BLaER1 (cell line): ENCODE measurements at regions not wholly inside any gene's neighbourhood (a gene's known extent, or its start where the extent isn't known, plus 50 kb on each side); places are given as distances from the start of the nearest gene placed in this dataset.

Source experiments
- H3K27ac ChIP-seq: shearing (Covaris generic); formaldehyde crosslinking; 2 replicates; pipeline ENCODE4 v1.8.1; 2022
- H3K27me3 ChIP-seq: shearing (Covaris generic); formaldehyde crosslinking; 2 replicates; pipeline ENCODE4 v1.8.1; 2022
- H3K36me3 ChIP-seq: shearing (Covaris generic); formaldehyde crosslinking; 2 replicates; pipeline ENCODE4 v1.8.1; 2022
- H3K4me1 ChIP-seq: shearing (Covaris generic); formaldehyde crosslinking; 2 replicates; pipeline ENCODE4 v1.8.1; 2022
- H3K4me2 ChIP-seq: shearing (Covaris generic); formaldehyde crosslinking; 2 replicates; pipeline ENCODE4 v1.8.1; 2022
- H3K4me3 ChIP-seq: shearing (Covaris generic); formaldehyde crosslinking; 2 replicates; pipeline ENCODE4 v1.8.1; 2022
- H3K9ac ChIP-seq: shearing (Covaris generic); formaldehyde crosslinking; 2 replicates; pipeline ENCODE4 v1.8.1; 2022
- H3K9me3 ChIP-seq: shearing (Covaris generic); formaldehyde crosslinking; 2 replicates; pipeline ENCODE4 v1.8.1; 2022
- H4K20me1 ChIP-seq: shearing (Covaris generic); formaldehyde crosslinking; 2 replicates; pipeline ENCODE4 v1.8.1; 2022
- Cebpa-rat ChIP-seq: shearing (Covaris generic); IDR thresholded peaks from 2 replicates; pipeline ENCODE4 v1.8.1; 2022

DNA sequence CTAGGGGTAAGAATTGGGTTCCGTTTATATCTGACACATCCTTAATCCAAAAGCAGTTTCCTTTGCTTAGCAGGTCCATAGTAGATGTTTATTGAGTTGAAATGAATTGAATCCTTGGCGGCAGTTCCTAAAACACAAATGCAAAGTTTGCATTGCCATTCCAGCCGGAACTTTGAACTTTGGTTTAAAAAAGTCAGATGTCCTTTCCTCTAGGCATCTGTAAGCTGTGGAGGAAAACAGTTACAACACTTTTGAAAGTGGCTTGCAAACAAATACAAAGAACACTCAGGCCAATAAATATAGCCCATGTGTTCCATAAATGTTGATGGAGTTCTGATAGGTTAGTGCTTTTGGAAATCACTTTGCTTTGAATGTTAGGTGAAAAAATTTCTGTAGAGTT, 374.7 kb upstream of the RARB start:
- TF ChIP-seq Cebpa-rat, result no peak
- no peaks in the 10 kb centered on the region for H3K9me3 ChIP-seq
- no peak overlapping the region for H3K9ac ChIP-seq
- no peaks in the 10 kb centered on the region for H3K36me3 ChIP-seq
- no peaks in the 10 kb centered on the region for H3K4me1 ChIP-seq
- no peak overlapping the region for H3K27ac ChIP-seq
- no peaks in the 10 kb centered on the region for H4K20me1 ChIP-seq
- H3K4me2 ChIP-seq, result no peak overlapping the region
- H3K27me3 ChIP-seq, result no peaks in the 10 kb centered on the region
- no peak overlapping the region for H3K4me3 ChIP-seq

DNA sequence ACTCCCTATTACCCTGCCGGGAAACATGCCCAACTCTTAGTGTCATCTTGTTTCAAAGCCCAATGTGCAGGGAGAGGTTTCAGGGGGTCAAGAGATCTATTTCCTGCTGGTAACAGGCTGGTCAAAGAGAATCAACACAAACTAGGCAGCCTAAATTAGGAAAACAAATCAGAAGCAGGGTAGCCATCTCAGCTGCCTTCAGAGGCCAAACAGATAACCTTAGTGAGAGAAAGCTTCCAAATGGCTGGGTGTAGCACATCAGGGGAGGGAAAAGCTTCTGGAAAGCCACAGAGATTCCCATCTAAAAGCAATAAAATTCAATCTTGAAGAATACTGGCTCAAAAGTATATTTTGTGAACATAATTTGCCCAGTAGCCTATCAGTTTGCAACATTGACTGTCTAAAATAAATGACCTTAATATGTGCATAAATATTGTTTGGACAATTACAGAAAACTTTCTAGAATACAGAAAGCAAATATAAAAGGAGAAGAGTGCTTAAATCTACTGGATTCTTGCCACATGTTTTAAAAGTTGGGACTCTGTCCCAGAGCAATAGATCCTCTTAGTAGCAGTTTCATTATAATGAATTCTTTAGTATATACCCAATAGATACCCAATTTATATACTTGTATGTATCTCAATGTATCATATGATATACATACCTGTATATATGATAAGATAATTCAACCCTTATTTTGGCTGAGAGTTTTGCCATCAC, 371.9 kb upstream of the RARB start:
- no peak overlapping the region for H3K27ac ChIP-seq
- no peaks in the 10 kb centered on the region for H3K36me3 ChIP-seq
- no peak overlapping the region for H3K4me2 ChIP-seq
- H3K9ac ChIP-seq, result no peak overlapping the region
- H4K20me1 ChIP-seq, result no peaks in the 10 kb centered on the region
- H3K9me3 ChIP-seq, result no peaks in the 10 kb centered on the region
- no peak for TF ChIP-seq Cebpa-rat
- no peak overlapping the region for H3K4me3 ChIP-seq
- H3K27me3 ChIP-seq, result no peaks in the 10 kb centered on the region
- H3K4me1 ChIP-seq, result no peaks in the 10 kb centered on the region

DNA sequence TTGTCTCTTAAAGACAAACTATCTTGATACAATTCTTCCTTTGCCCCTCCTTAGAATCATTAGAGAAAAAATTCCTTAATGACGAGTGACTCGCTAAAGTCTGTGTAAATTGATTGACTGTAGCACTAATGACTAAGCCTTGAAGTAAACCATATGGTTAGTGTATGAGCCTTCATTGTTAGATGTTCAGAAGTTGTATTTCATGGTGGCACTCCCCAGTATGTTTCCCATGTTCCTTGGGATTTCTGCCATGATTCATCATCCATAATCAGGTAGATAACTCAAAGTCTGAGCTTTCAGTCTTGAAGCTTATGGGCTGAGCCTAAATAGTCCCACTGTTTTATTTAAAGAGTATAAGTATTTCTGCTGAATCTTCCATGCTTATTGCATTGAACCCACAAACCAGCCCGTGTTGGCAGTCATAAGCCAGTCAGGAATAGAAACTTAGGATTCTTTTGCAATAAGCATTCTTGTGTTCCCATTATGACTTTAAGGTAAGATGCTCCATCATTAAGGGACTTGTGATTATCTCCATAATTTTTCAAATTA, 371.2 kb upstream of the RARB start:
- H4K20me1 ChIP-seq, result no peaks in the 10 kb centered on the region
- no peaks in the 10 kb centered on the region for H3K9me3 ChIP-seq
- no peak overlapping the region for H3K4me3 ChIP-seq
- no peak overlapping the region for H3K9ac ChIP-seq
- H3K36me3 ChIP-seq, result no peaks in the 10 kb centered on the region
- H3K27me3 ChIP-seq, result no peaks in the 10 kb centered on the region
- H3K4me1 ChIP-seq, result no peaks in the 10 kb centered on the region
- H3K27ac ChIP-seq, result no peak overlapping the region
- TF ChIP-seq Cebpa-rat, result no peak
- H3K4me2 ChIP-seq, result no peak overlapping the region

GRCh38 chr3:25057379-25057778, 370.7 kb upstream of the RARB start:
- H3K36me3 ChIP-seq, result no peaks in the 10 kb centered on the region
- TF ChIP-seq Cebpa-rat, result no peak
- H3K27me3 ChIP-seq, result no peaks in the 10 kb centered on the region
- no peaks in the 10 kb centered on the region for H4K20me1 ChIP-seq
- H3K27ac ChIP-seq, result no peak overlapping the region
- H3K9me3 ChIP-seq, result no peaks in the 10 kb centered on the region
- H3K4me3 ChIP-seq, result no peak overlapping the region
- no peaks in the 10 kb centered on the region for H3K4me1 ChIP-seq
- H3K9ac ChIP-seq, result no peak overlapping the region
- H3K4me2 ChIP-seq, result no peak overlapping the region

GRCh38 chr3:25064681-25065080, 363.4 kb upstream of the RARB start:
- Histone ChIP-seq H3K36me3 (no peaks in the 10 kb centered on the region), H3K9me3 (no peaks in the 10 kb centered on the region), H3K4me1 (no peaks in the 10 kb centered on the region), H3K9ac (no peak overlapping the region), H3K27me3 (no peaks in the 10 kb centered on the region), H3K27ac (no peak overlapping the region), H4K20me1 (no peaks in the 10 kb centered on the region), H3K4me2 (no peak overlapping the region), H3K4me3 (no peak overlapping the region)
- no peak for TF ChIP-seq Cebpa-rat

DNA sequence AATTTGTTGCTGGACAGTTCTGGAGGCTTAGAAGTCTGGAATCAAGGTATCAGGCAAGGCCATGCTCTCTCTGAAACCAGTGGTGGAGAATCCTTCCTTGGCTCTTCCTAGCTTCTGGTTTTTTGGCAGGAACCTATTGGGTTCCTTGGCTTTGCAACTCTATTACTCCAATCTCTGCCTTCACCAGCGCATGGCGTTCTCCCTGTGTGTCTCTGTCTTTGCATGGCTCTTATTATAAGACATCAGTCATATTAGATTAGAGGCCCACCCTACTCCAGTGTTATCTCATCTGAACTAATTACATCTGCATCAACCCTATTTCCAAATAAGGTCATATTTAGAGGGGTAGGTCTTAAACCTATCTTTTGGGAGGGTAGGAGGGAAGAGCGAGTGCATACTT, 358.1 kb upstream of the RARB start:
- no peak overlapping the region for H3K27ac ChIP-seq
- no peaks in the 10 kb centered on the region for H4K20me1 ChIP-seq
- H3K9me3 ChIP-seq, result no peaks in the 10 kb centered on the region
- H3K36me3 ChIP-seq, result no peaks in the 10 kb centered on the region
- no peaks in the 10 kb centered on the region for H3K27me3 ChIP-seq
- H3K4me1 ChIP-seq, result no peaks in the 10 kb centered on the region
- no peak overlapping the region for H3K9ac ChIP-seq
- no peak overlapping the region for H3K4me2 ChIP-seq
- no peak for TF ChIP-seq Cebpa-rat
- no peak overlapping the region for H3K4me3 ChIP-seq

DNA sequence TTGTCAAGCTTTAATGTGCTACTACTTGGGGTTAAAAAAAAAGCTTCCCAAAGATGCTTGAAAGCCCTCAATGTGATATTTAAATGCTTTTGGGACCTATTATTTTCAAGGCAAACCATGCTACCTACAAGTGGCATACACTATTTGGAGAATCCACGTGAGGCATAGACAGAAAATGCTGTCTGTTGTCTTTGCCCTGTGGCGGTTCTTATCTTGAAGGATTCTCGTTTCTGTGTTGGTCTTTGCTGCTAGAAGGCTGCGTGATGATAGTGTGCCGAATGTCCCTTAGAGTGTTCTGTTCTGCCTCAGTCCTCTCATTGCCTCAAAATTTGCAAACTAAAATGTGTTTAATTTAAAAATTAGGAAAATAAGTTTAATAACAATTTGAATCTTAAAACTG, 356.2 kb upstream of the RARB start:
- Histone ChIP-seq H3K4me2 (no peak overlapping the region), H3K27ac (no peak overlapping the region), H3K36me3 (no peaks in the 10 kb centered on the region), H3K9me3 (no peaks in the 10 kb centered on the region), H3K4me1 (no peaks in the 10 kb centered on the region), H4K20me1 (no peaks in the 10 kb centered on the region), H3K9ac (no peak overlapping the region), H3K4me3 (no peak overlapping the region), H3K27me3 (no peaks in the 10 kb centered on the region)
- no peak for TF ChIP-seq Cebpa-rat

DNA sequence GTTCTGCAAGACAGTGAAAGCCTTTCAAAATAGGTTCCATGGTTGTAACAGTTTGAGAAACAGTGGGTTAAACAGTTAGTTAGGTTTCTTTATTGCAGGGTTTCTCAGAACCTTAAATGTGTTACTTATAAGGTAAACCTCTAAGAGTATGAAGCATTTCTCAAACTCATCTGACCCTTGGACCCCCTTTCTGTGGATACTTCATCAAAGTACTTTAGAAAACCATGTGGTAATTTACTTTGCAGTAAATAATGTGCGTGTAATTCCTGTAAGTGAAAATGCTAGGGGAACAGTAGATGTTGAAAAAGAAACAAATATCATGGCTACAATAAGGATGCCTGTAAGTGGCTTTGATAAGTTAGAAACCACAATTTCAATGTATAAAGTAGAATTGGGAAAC, 354.6 kb upstream of the RARB start:
- no peak overlapping the region for H3K27ac ChIP-seq
- H3K9me3 ChIP-seq, result no peaks in the 10 kb centered on the region
- no peaks in the 10 kb centered on the region for H3K4me1 ChIP-seq
- no peak overlapping the region for H3K4me2 ChIP-seq
- H4K20me1 ChIP-seq, result no peaks in the 10 kb centered on the region
- TF ChIP-seq Cebpa-rat, result no peak
- H3K36me3 ChIP-seq, result no peaks in the 10 kb centered on the region
- no peak overlapping the region for H3K9ac ChIP-seq
- H3K4me3 ChIP-seq, result no peak overlapping the region
- H3K27me3 ChIP-seq, result no peaks in the 10 kb centered on the region

GRCh38 chr3:25074149-25074548, 353.9 kb upstream of the RARB start:
- Histone ChIP-seq H3K4me3 (no peak overlapping the region), H3K27ac (no peak overlapping the region), H3K36me3 (no peaks in the 10 kb centered on the region), H3K9ac (no peak overlapping the region), H4K20me1 (no peaks in the 10 kb centered on the region), H3K9me3 (no peaks in the 10 kb centered on the region), H3K4me1 (no peaks in the 10 kb centered on the region), H3K4me2 (no peak overlapping the region), H3K27me3 (no peaks in the 10 kb centered on the region)
- TF ChIP-seq Cebpa-rat, result no peak

DNA sequence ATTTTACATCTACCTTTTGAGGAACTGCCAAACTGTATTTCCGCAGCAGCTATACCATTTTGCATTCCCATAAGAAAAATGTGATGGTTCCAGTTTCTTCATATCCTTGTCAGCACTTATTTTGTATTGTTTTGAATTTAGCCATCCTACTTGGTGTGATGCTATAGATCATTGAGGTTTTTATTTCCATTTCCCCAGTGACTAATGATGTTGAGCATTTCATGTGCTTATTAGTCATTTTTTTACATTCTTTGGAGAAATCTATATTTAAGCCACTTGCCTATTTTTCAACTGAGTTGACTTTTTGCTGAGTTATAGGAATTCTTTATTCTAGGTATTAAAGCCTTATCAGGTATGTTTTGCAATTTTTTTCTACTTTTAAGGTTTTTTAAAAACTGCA, 347.6 kb upstream of the RARB start:
- Histone ChIP-seq H3K9ac (no peak overlapping the region), H3K4me2 (no peak overlapping the region), H3K27me3 (no peaks in the 10 kb centered on the region), H3K27ac (no peak overlapping the region), H4K20me1 (no peaks in the 10 kb centered on the region), H3K4me3 (no peak overlapping the region), H3K36me3 (no peaks in the 10 kb centered on the region), H3K9me3 (no peaks in the 10 kb centered on the region), H3K4me1 (no peaks in the 10 kb centered on the region)
- no peak for TF ChIP-seq Cebpa-rat

- Histone ChIP-seq H3K9ac (no peak overlapping the region), H3K27ac (no peak overlapping the region), H4K20me1 (no peaks in the 10 kb centered on the region), H3K9me3 (no peaks in the 10 kb centered on the region), H3K4me1 (no peaks in the 10 kb centered on the region), H3K27me3 (no peaks in the 10 kb centered on the region), H3K4me2 (no peak overlapping the region), H3K4me3 (no peak overlapping the region), H3K36me3 (no peaks in the 10 kb centered on the region)
- TF ChIP-seq Cebpa-rat, result no peak
These were observed 344.0 kb upstream of the RARB start for GRCh38 chr3:25084016-25084415.
